PC-9 (cell line): ENCODE measurements at regions not wholly inside any gene's neighbourhood (a gene's known extent, or its start where the extent isn't known, plus 50 kb on each side); places are given as distances from the start of the nearest gene placed in this dataset.
A peak's percentile ranks its signal among the peaks of the same experiment; 100 is the strongest.

Source experiments
- BruUV-seq: library from RNA; stranded (reverse); fragments of 400-500 nt; replicated peaks from 2 replicates; lab custom pipeline; 2021; lab: Mats Ljungman, UMichigan
- CTCF ChIA-PET: fragments of 300-600 bp; sonication (Branson Sonifier 250); formaldehyde crosslinking; loops from one replicate; lab custom pipeline; 2022; ENCODE audit warnings: antibody characterized with exemption; lab: Charles Lee
- POLR2A ChIA-PET: fragments of 300-600 bp; sonication (Branson Sonifier 250); formaldehyde crosslinking; loops from one replicate; lab custom pipeline; 2022; ENCODE audit warnings: antibody characterized with exemption; ENCODE audit not compliant: unreplicated experiment; lab: Charles Lee
- DNase-seq, 2 experiments: peaks; one replicate each; pipeline versions ENCODE4 v3.0.0 to v3.0.0-alpha.2; 2015 to 2022; ENCODE audit warnings: mixed read lengths in 1 of 2
- H2AFZ ChIP-seq: fragments of 200-600 bp; sonication (generic); 2 replicates; pipeline ENCODE4 v1.8.1; 2017; ENCODE audit warnings: antibody characterized with exemption
- H3F3A ChIP-seq: fragments of 200-600 bp; sonication (generic); 2 replicates; pipeline ENCODE4 v1.8.1; 2017; ENCODE audit warnings: antibody characterized with exemption, mild to moderate bottlenecking, low read depth; ENCODE audit not compliant: insufficient read depth
- H3K27ac ChIP-seq: fragments of 200-600 bp; sonication (generic); 2 replicates; pipeline ENCODE4 v1.6.1; 2016; ENCODE audit warnings: mixed run types
- H3K27me3 ChIP-seq: fragments of 200-600 bp; sonication (generic); 2 replicates; pipeline ENCODE4 v1.6.1; 2016; ENCODE audit warnings: low read depth, mixed run types; ENCODE audit not compliant: insufficient read depth
- H3K36me3 ChIP-seq: fragments of 200-600 bp; sonication (generic); 2 replicates; pipeline ENCODE4 v1.6.1; 2016; ENCODE audit warnings: low read depth, mixed run types
- H3K4me1 ChIP-seq: fragments of 200-600 bp; sonication (generic); replicated peaks from 2 replicates; pipeline ENCODE4 v1.6.1; 2016; ENCODE audit warnings: mixed run types; ENCODE audit not compliant: insufficient read depth
- H3K4me2 ChIP-seq: fragments of 200-600 bp; sonication (generic); 2 replicates; pipeline ENCODE4 v1.6.1; 2017; ENCODE audit warnings: mixed run types
- H3K4me3 ChIP-seq: fragments of 200-600 bp; sonication (generic); 2 replicates; pipeline ENCODE4 v1.6.1; 2016; ENCODE audit warnings: mixed run types
- H3K79me2 ChIP-seq: fragments of 200-600 bp; sonication (generic); 2 replicates; pipeline ENCODE4 v1.6.1; 2017; ENCODE audit warnings: low read depth, mixed run types
- H3K9me2 ChIP-seq: fragments of 200-600 bp; sonication (generic); 2 replicates; pipeline ENCODE4 v1.8.1; 2017; ENCODE audit warnings: mild to moderate bottlenecking; ENCODE audit not compliant: insufficient read depth
- H3K9me3 ChIP-seq: fragments of 200-600 bp; sonication (generic); 2 replicates; pipeline ENCODE4 v1.8.1; 2016; ENCODE audit warnings: low read depth; ENCODE audit not compliant: insufficient read depth
- H4K20me1 ChIP-seq: fragments of 200-600 bp; sonication (generic); 2 replicates; pipeline ENCODE4 v1.8.1; 2017; ENCODE audit not compliant: insufficient read depth
- CTCF ChIP-seq: fragments of 200-600 bp; sonication (generic); conservative IDR thresholded peaks from 2 replicates; pipeline ENCODE4 v1.6.1; 2017; ENCODE audit warnings: mixed run types, antibody characterized with exemption, mild to moderate bottlenecking, moderate library complexity
- EZH2 ChIP-seq: fragments of 200-600 bp; sonication (generic); IDR thresholded peaks from 2 replicates; pipeline ENCODE4 v1.8.0; 2017; ENCODE audit warnings: antibody characterized with exemption, low read depth
- intact Hi-C: fragments of 100-400 bp; cut with micrococcal nuclease; formaldehyde crosslinking; loops from one replicate; pipeline ENCODE4 v1.10.0; 2022; ENCODE audit not compliant: unreplicated experiment

GRCh38 chr3:44001072-44001471, 240.6 kb upstream of the TOPAZ1 start:
- H4K20me1 ChIP-seq = peaks cover 19% of the 10 kb centered on the region
- H3K9me3 ChIP-seq = no peaks in the 10 kb centered on the region
- peak overlapping the region; percentile 44 for H3K27ac ChIP-seq
- H3K4me3 ChIP-seq = peak overlapping the region; percentile 70
- BruUV-seq = no TSS peak
- H3K36me3 ChIP-seq = peaks cover 13% of the 10 kb centered on the region; the same call in 1 of the 2 replicates
- TF ChIP-seq CTCF = no peak
- no peak for TF ChIP-seq EZH2
- intact Hi-C loops = loop anchor here (2.0 kb wide), 2 partner anchors 48 to 310 kb away; partner anchors contain the start of gene ABHD5
- CTCF ChIA-PET = interaction anchor here (0.6 to 1.0 kb wide), 3 partner anchors 72 to 293 kb away, joined by 3 to 5 read pairs (median 3); no protein-coding TSS in a partner anchor
- POLR2A ChIA-PET = no interaction called here
- peaks cover 89% of the 10 kb centered on the region for H3K79me2 ChIP-seq
- H3K9me2 ChIP-seq = no peaks in the 10 kb centered on the region
- no peaks in the 10 kb centered on the region for H3K27me3 ChIP-seq
- H3K4me1 ChIP-seq = peaks cover 16% of the 10 kb centered on the region
- H2AFZ ChIP-seq = no peak overlapping the region
- H3K4me2 ChIP-seq = peak overlapping the region; percentile 99
- DNase-seq = peak; percentile 15 to 39
- peaks cover 16% of the 10 kb centered on the region for H3F3A ChIP-seq

- CTCF ChIA-PET = no interaction called here
- H3K4me3 ChIP-seq = no peak overlapping the region
- H3K36me3 ChIP-seq = peaks cover 16% of the 10 kb centered on the region; the same call in 1 of the 2 replicates
- no peaks in the 10 kb centered on the region for H3K9me3 ChIP-seq
- no peaks in the 10 kb centered on the region for H3K27me3 ChIP-seq
- H3K27ac ChIP-seq = no peak overlapping the region
- no peak for TF ChIP-seq CTCF
- no peak for TF ChIP-seq EZH2
- no peak for DNase-seq
- no peaks in the 10 kb centered on the region for H3K9me2 ChIP-seq
- intact Hi-C loops = no loop called here
- no peak overlapping the region for H3K4me2 ChIP-seq
- H2AFZ ChIP-seq = no peak overlapping the region
- H3K4me1 ChIP-seq = peaks cover 16% of the 10 kb centered on the region
- POLR2A ChIA-PET = no interaction called here
- no TSS peak for BruUV-seq
- peaks cover 19% of the 10 kb centered on the region for H4K20me1 ChIP-seq
- H3K79me2 ChIP-seq = peaks cover 93% of the 10 kb centered on the region
- peaks cover 7% of the 10 kb centered on the region; the same call in 1 of the 2 replicates for H3F3A ChIP-seq
Observed at GRCh38 chr3:44003801-44004200, 237.9 kb upstream of the TOPAZ1 start.

- Histone ChIP-seq H3K9me3 (no peaks in the 10 kb centered on the region), H3K4me1 (no peaks in the 10 kb centered on the region), H3K9me2 (no peaks in the 10 kb centered on the region), H4K20me1 (no peaks in the 10 kb centered on the region), H3K27me3 (no peaks in the 10 kb centered on the region), H3K27ac (no peak overlapping the region), H3K4me2 (no peak overlapping the region), H3F3A (peaks cover 3% of the 10 kb centered on the region; the same call in 1 of the 2 replicates), H3K79me2 (peaks cover 40% of the 10 kb centered on the region), H2AFZ (no peak overlapping the region), H3K4me3 (no peak overlapping the region), H3K36me3 (0 out of 2 replicates have a peak, but pooled peaks cover 4% of the 10 kb centered on the region)
- DNase-seq = no peak
- ChIA-PET POLR2A (interaction anchor here (0.7 kb wide), 1 partner anchor 160 kb away, joined by 3 read pairs; no protein-coding TSS in a partner anchor), CTCF (no interaction called here)
- TF ChIP-seq EZH2 = no peak
- no peak for TF ChIP-seq CTCF
- intact Hi-C loops = no loop called here
- no TSS peak for BruUV-seq
Observed at GRCh38 chr3:44011680-44012079, 230.0 kb upstream of the TOPAZ1 start.
